OCI-LY7 (cell line): ENCODE measurements at regions not wholly inside any gene's neighbourhood (a gene's known extent, or its start where the extent isn't known, plus 50 kb on each side); places are given as distances from the start of the nearest gene placed in this dataset.
A peak's percentile ranks its signal among the peaks of the same experiment; 100 is the strongest.

Experiments
- BruUV-seq: library from RNA; stranded (reverse); fragments of 400-500 nt; replicated peaks from 2 replicates; lab custom pipeline; 2021; lab: Mats Ljungman, UMichigan
- CTCF ChIA-PET: fragments of 300-600 bp; sonication (Branson Sonifier 250); formaldehyde crosslinking; loops from one replicate; lab custom pipeline; 2022; ENCODE audit warnings: antibody characterized with exemption; ENCODE audit not compliant: unreplicated experiment; lab: Charles Lee
- POLR2A ChIA-PET: fragments of 300-600 bp; sonication (Branson Sonifier 250); formaldehyde crosslinking; loops from one replicate; lab custom pipeline; 2022; ENCODE audit warnings: antibody characterized with exemption; lab: Charles Lee
- DNase-seq: peaks from one replicate; pipeline ENCODE4 v3.0.0-alpha.2; 2015; ENCODE audit warnings: low spot score
- H2AFZ ChIP-seq: fragments of 200-600 bp; sonication (generic), shearing (Covaris generic); 2 replicates; pipeline ENCODE4 v1.6.1; 2014; ENCODE audit warnings: mild to moderate bottlenecking, antibody characterized with exemption, low read length, moderate library complexity
- H3K27ac ChIP-seq: fragments of 200-600 bp; sonication (generic); 2 replicates; pipeline ENCODE4 v1.5.1; 2014; ENCODE audit warnings: mixed run types, low read depth, mild to moderate bottlenecking, moderate library complexity, low read length, inconsistent platforms; ENCODE audit not compliant: poor library complexity, severe bottlenecking
- H3K36me3 ChIP-seq: fragments of 200-600 bp; sonication (generic); 2 replicates; pipeline ENCODE4 v1.6.1; 2014; ENCODE audit warnings: mild to moderate bottlenecking, antibody characterized with exemption, low read length, moderate library complexity, mixed read lengths; ENCODE audit not compliant: insufficient read depth
- H3K4me1 ChIP-seq: fragments of 200-600 bp; sonication (generic); 2 replicates; pipeline ENCODE4 v1.5.1; 2014; ENCODE audit warnings: mild to moderate bottlenecking, low read length; ENCODE audit not compliant: insufficient read depth, poor library complexity, severe bottlenecking
- H3K4me2 ChIP-seq: fragments of 200-600 bp; sonication (generic); 2 replicates; pipeline ENCODE4 v1.6.1; 2014; ENCODE audit warnings: mild to moderate bottlenecking, low read length
- H3K4me3 ChIP-seq: fragments of 200-600 bp; sonication (generic); 2 replicates; pipeline ENCODE4 v1.5.1; 2014; ENCODE audit warnings: mild to moderate bottlenecking, low read depth, low read length; ENCODE audit not compliant: poor library complexity, severe bottlenecking
- H3K79me2 ChIP-seq: fragments of 200-600 bp; sonication (generic); 2 replicates; pipeline ENCODE4 v1.6.1; 2016; ENCODE audit warnings: low read depth, mild to moderate bottlenecking, low read length, moderate library complexity, mixed read lengths; ENCODE audit not compliant: insufficient read depth
- H3K9me2 ChIP-seq: fragments of 200-600 bp; sonication (generic); 2 replicates; pipeline ENCODE4 v1.6.1; 2016; ENCODE audit warnings: mild to moderate bottlenecking, low read length, mixed read lengths; ENCODE audit not compliant: insufficient read depth
- H3K9me3 ChIP-seq: fragments of 200-600 bp; sonication (generic); 2 replicates; pipeline ENCODE4 v1.6.1; 2014; ENCODE audit warnings: mild to moderate bottlenecking, mixed run types, low read length, mixed read lengths
- H4K20me1 ChIP-seq: fragments of 200-600 bp; sonication (generic); 2 replicates; pipeline ENCODE4 v1.6.1; 2014; ENCODE audit warnings: mild to moderate bottlenecking, antibody characterized with exemption, low read length, moderate library complexity, mixed read lengths; ENCODE audit not compliant: insufficient read depth
- EZH2phosphoT487 ChIP-seq: fragments of 200-600 bp; sonication (generic); IDR thresholded peaks from 2 replicates; pipeline ENCODE4 v1.6.1; 2018; ENCODE audit warnings: low read depth, borderline replicate concordance, mild to moderate bottlenecking, mixed run types, antibody characterized with exemption, low read length, moderate library complexity, mixed read lengths
- intact Hi-C: fragments of 100-400 bp; cut with micrococcal nuclease; formaldehyde crosslinking; loops from one replicate; pipeline ENCODE4 v1.10.0; 2022; ENCODE audit not compliant: unreplicated experiment
- TF ChIP-seq, protein P1 (sequence below): fragments of 200-600 bp; sonication (generic); conservative IDR thresholded peaks from 2 replicates; pipeline ENCODE4 v1.5.1; 2014; ENCODE audit warnings: mild to moderate bottlenecking, antibody characterized with exemption, low read length, moderate library complexity, mixed read lengths

- Histone ChIP-seq H3K4me3 (no peak overlapping the region), H3K9me2 (no peaks in the 10 kb centered on the region), H3K27ac (no peak overlapping the region), H3K36me3 (no peaks in the 10 kb centered on the region), H3K4me2 (no peak overlapping the region), H3K4me1 (no peaks in the 10 kb centered on the region), H2AFZ (no peak overlapping the region), H3K9me3 (no peaks in the 10 kb centered on the region), H4K20me1 (no peaks in the 10 kb centered on the region), H3K79me2 (no peaks in the 10 kb centered on the region)
- no peak for DNase-seq
- ChIA-PET CTCF (no interaction called here), POLR2A (interaction anchor here (0.6 kb wide), 1 partner anchor 69 kb away, joined by 4 read pairs; no protein-coding TSS in a partner anchor)
- intact Hi-C loops, result no loop called here
- BruUV-seq, result no TSS peak
- TF ChIP-seq, protein P1, sequence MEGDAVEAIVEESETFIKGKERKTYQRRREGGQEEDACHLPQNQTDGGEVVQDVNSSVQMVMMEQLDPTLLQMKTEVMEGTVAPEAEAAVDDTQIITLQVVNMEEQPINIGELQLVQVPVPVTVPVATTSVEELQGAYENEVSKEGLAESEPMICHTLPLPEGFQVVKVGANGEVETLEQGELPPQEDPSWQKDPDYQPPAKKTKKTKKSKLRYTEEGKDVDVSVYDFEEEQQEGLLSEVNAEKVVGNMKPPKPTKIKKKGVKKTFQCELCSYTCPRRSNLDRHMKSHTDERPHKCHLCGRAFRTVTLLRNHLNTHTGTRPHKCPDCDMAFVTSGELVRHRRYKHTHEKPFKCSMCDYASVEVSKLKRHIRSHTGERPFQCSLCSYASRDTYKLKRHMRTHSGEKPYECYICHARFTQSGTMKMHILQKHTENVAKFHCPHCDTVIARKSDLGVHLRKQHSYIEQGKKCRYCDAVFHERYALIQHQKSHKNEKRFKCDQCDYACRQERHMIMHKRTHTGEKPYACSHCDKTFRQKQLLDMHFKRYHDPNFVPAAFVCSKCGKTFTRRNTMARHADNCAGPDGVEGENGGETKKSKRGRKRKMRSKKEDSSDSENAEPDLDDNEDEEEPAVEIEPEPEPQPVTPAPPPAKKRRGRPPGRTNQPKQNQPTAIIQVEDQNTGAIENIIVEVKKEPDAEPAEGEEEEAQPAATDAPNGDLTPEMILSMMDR, result no peak
- no peak for TF ChIP-seq EZH2phosphoT487
These were observed 61.4 kb upstream of the PCED1B start for GRCh38 chr12:47017901-47018475.

DNA sequence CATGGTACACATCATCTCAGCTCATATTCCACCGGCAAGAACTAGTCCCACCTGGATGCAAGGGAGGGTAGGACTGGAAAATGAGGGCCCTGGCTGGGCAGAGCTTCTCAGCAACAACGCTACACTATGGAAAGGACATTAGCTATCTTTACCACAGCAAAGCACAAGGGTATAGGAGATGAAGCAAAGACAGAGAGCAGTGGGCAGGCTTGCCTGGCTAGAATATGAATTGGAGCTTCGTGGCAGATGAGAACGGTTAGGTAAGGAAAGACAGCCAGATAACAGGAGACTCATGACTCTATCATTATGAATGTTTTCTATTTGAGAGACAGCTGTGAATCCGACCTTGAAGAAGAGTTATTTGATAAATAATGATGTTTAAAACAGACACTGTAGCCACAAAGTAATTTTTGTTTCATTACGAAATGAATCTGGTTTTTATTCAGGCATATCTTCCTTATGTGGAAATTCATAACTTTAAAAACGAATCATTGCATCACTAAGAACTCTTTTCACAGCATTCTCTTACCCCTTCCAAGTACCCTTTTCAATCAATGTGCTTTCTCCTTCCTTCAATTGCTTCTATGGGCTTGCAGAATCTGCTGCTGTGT is 59.1 kb upstream of the PCED1B start:
- no peak for DNase-seq
- Histone ChIP-seq H3K36me3 (no peaks in the 10 kb centered on the region), H2AFZ (no peak overlapping the region), H3K4me1 (no peaks in the 10 kb centered on the region), H3K9me3 (no peaks in the 10 kb centered on the region), H3K4me3 (no peak overlapping the region), H3K4me2 (no peak overlapping the region), H3K27ac (no peak overlapping the region), H4K20me1 (no peaks in the 10 kb centered on the region), H3K79me2 (no peaks in the 10 kb centered on the region), H3K9me2 (no peaks in the 10 kb centered on the region)
- TF ChIP-seq EZH2phosphoT487, result no peak
- TF ChIP-seq, protein P1, result no peak
- intact Hi-C loops, result loop anchor here (2.0 to 10.0 kb wide), 2 partner anchors 678 to 946 kb away; no protein-coding TSS in a partner anchor
- no TSS peak for BruUV-seq
- ChIA-PET CTCF (no interaction called here), POLR2A (interaction anchor here (0.6 kb wide), 1 partner anchor 22 kb away, joined by 3 read pairs; no protein-coding TSS in a partner anchor)

GRCh38 chr12:47021298-47021697 is 58.1 kb upstream of the PCED1B start:
- H3K4me1 ChIP-seq, result no peaks in the 10 kb centered on the region
- no TSS peak for BruUV-seq
- no peak overlapping the region for H3K27ac ChIP-seq
- intact Hi-C loops, result loop anchor here (2.0 to 10.0 kb wide), 2 partner anchors 678 to 946 kb away; no protein-coding TSS in a partner anchor
- no peak for TF ChIP-seq EZH2phosphoT487
- TF ChIP-seq, protein P1, result peak; percentile 94
- H3K79me2 ChIP-seq, result no peaks in the 10 kb centered on the region
- no peaks in the 10 kb centered on the region for H4K20me1 ChIP-seq
- H3K9me2 ChIP-seq, result no peaks in the 10 kb centered on the region
- ChIA-PET POLR2A (no interaction called here), CTCF (no interaction called here)
- H3K36me3 ChIP-seq, result no peaks in the 10 kb centered on the region
- H3K9me3 ChIP-seq, result no peaks in the 10 kb centered on the region
- H3K4me3 ChIP-seq, result no peak overlapping the region
- DNase-seq, result peak; percentile 56
- H2AFZ ChIP-seq, result no peak overlapping the region
- no peak overlapping the region for H3K4me2 ChIP-seq
